ENCODE measurements at regions not wholly inside any gene's neighbourhood (a gene's known extent, or its start where the extent isn't known, plus 50 kb on each side); places are given as distances from the start of the nearest gene placed in this dataset.

DNA sequence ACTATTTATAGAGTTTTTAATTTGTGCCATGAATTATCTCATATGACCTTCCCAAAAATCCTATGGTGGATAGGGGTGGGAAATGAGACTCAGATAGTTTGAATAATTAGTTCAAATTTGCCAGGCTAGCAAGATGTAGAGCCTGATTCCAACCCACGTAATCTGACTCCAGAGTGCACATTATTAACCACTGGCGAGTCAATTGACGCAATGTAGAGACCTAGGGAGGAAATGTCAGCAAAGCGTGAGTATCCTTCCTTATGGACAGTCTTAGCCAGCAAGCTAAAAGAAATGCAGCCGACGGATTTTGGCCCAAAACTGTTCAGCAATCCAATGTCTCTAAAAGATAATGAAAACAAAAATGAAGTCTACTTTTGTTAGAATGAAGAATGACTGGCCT is 193.3 kb upstream of the KRR1 start:
- TF ChIP-seq, protein P1, sequence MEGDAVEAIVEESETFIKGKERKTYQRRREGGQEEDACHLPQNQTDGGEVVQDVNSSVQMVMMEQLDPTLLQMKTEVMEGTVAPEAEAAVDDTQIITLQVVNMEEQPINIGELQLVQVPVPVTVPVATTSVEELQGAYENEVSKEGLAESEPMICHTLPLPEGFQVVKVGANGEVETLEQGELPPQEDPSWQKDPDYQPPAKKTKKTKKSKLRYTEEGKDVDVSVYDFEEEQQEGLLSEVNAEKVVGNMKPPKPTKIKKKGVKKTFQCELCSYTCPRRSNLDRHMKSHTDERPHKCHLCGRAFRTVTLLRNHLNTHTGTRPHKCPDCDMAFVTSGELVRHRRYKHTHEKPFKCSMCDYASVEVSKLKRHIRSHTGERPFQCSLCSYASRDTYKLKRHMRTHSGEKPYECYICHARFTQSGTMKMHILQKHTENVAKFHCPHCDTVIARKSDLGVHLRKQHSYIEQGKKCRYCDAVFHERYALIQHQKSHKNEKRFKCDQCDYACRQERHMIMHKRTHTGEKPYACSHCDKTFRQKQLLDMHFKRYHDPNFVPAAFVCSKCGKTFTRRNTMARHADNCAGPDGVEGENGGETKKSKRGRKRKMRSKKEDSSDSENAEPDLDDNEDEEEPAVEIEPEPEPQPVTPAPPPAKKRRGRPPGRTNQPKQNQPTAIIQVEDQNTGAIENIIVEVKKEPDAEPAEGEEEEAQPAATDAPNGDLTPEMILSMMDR (tag by site-specific recombination; IDR thresholded peaks at IDR 0.05) = no peak
- TF ChIP-seq ZNF585B (tag by site-specific recombination; IDR thresholded peaks at IDR 0.05) (no peak), KLF9 (tag by site-specific recombination; IDR thresholded peaks at IDR 0.05; ENCODE audit: low read depth) (no peak)
- TF ChIP-seq, protein P2, sequence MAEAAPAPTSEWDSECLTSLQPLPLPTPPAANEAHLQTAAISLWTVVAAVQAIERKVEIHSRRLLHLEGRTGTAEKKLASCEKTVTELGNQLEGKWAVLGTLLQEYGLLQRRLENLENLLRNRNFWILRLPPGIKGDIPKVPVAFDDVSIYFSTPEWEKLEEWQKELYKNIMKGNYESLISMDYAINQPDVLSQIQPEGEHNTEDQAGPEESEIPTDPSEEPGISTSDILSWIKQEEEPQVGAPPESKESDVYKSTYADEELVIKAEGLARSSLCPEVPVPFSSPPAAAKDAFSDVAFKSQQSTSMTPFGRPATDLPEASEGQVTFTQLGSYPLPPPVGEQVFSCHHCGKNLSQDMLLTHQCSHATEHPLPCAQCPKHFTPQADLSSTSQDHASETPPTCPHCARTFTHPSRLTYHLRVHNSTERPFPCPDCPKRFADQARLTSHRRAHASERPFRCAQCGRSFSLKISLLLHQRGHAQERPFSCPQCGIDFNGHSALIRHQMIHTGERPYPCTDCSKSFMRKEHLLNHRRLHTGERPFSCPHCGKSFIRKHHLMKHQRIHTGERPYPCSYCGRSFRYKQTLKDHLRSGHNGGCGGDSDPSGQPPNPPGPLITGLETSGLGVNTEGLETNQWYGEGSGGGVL (tag by site-specific recombination; IDR thresholded peaks at IDR 0.05) = no peak
